GM18868 (cell line): ENCODE measurements at regions not wholly inside any gene's neighbourhood (a gene's known extent, or its start where the extent isn't known, plus 50 kb on each side); places are given as distances from the start of the nearest gene placed in this dataset.

Experiments
- ATAC-seq: cut with Tn5 transposase; IDR thresholded peaks from one replicate; pipeline ENCODE4 v1.9.1; 2021; ENCODE audit warnings: mild to moderate bottlenecking, moderate library complexity; ENCODE audit not compliant: unreplicated experiment

- no peak for ATAC-seq
These were observed 227.6 kb upstream of the PPP1R2C start for GRCh38 chrX:43005561-43005960.

DNA sequence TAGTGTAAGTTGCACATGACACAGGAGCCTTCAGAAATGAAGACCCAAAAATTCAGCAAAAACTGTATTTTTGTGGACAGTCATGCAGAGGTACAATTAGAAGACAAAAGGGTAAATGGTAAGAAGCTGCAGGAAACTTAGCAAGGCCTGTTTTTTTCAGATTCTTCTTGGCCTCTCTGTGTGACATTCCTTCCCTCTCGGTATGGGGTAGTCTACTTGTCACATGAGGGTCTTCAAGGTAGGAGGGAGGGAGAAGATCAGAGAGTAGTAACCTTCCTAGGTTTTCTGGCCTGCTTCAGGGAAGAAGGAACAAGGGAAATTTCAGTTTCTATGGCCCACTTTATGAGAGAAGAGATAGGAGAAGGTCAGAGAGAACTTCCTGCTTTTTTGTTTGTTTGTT lies 230.4 kb upstream of the PPP1R2C start:
- no peak for ATAC-seq

DNA sequence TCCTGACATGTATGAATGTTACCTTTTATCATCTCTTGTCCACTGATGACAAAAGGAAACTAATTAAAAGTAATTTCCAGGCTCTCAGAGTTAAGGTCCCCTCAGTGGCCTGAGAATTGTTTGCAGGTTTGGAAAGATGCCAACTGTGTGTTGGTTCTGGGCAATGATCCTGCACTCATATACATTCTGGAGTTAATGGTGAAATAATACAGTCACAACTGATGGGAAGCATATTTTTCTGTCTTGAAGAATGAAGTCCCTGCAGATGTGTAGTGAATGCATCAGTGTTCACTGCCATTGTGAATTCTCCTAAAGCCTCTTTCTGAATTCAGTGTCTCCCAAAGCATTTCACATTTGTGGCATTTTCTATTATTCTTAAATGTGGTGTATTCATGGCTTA lies 238.1 kb upstream of the PPP1R2C start:
- no peak for ATAC-seq

- no peak for ATAC-seq
These were observed 240.1 kb upstream of the PPP1R2C start for GRCh38 chrX:43018031-43018430.

DNA sequence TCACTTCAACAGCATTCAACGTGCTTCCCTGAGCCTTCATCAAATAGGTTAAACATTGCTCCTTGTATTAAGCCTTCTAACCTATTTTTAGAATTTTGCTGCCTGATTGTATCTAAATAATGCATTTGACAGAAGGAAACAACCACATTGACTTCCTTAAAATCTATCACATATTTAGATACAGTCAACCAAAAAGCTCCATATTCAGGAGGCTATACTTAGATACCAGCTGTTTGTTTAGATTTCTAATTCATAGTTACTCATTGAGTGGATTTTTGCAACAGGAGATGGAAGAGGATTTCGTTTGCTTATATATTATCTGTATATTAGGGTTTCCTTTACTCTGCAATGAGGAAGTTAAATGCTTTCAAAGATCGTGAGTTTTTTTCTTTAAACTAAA lies 241.1 kb upstream of the PPP1R2C start:
- no peak for ATAC-seq

GRCh38 chrX:43025806-43026315 lies 247.9 kb upstream of the PPP1R2C start:
- ATAC-seq: no peak

GRCh38 chrX:43064096-43064495 lies 286.1 kb upstream of the PPP1R2C start:
- ATAC-seq: no peak

- no peak for ATAC-seq
These were observed 288.0 kb upstream of the PPP1R2C start for GRCh38 chrX:43065978-43066377.

GRCh38 chrX:43068639-43069038 lies 290.7 kb upstream of the PPP1R2C start:
- ATAC-seq: no peak

GRCh38 chrX:43083016-43083415 lies 305.1 kb upstream of the PPP1R2C start:
- ATAC-seq: no peak

GRCh38 chrX:43087830-43088229 lies 309.9 kb upstream of the PPP1R2C start:
- no peak for ATAC-seq

DNA sequence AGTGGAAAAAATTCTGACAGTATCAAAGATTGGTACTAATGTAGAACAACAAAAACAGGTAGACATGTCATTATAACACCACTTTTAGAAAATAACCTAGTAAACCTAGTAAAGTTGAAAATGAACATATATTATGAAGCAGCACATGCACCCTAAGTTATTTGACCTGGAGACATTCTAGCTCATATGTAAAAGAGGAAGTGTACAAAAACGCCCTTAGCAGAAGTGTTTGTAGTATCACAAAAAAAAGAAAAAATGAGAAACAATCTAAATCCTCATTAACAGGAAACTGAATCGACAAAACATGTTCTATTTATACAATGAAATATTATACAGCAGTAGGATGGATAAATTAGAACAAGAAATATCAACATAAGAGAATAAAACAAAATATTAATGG lies 318.9 kb upstream of the PPP1R2C start:
- ATAC-seq: no peak

- no peak for ATAC-seq
These were observed 328.0 kb upstream of the PPP1R2C start for GRCh38 chrX:43106009-43106408.

DNA sequence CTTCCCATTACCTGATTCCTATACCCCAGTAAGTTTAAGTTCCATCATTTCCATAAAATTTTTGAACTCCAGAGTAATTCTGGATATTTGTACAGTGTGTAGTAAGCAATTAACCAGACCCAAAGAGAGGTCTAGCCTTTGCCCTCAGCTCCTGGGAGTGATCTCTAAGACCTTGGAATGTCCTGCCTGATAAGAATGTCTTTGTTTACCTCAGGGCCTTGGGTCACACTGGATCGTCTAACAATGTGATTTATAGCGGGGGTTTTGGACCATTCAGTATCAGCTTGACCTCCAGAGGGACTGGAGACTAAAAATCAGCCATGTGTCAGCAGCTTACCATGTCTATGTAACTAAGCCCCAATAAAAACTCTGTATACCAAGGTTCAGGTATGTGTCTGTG lies 330.9 kb upstream of the PPP1R2C start:
- no peak for ATAC-seq

- ATAC-seq: no peak
These were observed 343.7 kb upstream of the PPP1R2C start for GRCh38 chrX:43121637-43122036.

DNA sequence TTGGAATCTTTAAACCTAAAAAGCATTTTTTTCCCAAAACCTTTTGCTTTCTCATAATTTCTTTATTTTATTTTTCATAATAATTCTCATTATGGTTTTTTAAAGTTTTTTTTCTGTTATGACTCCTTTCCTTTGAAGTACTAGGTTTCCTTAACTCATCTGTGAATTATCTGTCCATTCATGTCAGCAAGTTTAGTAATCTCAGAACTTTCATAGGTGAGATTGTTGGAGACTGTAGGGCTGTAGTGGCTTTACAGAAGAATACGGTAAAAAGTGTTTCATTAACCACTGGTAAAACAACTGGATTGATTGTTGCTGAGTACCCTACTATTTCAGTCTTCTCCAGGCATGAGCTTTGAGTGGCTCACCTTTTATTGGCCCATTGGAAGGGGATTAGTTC lies 361.7 kb upstream of the PPP1R2C start:
- no peak for ATAC-seq

GRCh38 chrX:43140582-43140981 lies 362.6 kb upstream of the PPP1R2C start:
- ATAC-seq: no peak

- ATAC-seq: no peak
These were observed 363.9 kb upstream of the PPP1R2C start for GRCh38 chrX:43141885-43142284.

DNA sequence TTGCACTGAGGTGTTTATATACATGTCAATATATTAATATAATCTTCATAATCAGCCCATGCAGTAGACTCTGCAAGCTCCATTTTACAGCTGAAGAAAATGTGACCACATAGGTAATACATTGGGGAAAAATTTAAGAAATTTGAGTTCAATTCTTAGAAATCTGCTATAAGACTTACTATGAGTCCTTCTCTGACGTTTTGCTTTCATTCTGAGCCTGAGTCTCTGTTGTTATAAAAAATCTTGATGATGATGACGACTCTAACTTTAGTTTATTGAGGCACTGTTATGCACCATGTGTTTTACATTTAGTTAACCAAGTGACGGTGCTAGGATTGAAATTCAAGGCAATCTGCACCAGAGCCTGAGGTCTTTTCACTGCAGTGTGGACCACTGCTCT lies 370.3 kb upstream of the PPP1R2C start:
- ATAC-seq: no peak

DNA sequence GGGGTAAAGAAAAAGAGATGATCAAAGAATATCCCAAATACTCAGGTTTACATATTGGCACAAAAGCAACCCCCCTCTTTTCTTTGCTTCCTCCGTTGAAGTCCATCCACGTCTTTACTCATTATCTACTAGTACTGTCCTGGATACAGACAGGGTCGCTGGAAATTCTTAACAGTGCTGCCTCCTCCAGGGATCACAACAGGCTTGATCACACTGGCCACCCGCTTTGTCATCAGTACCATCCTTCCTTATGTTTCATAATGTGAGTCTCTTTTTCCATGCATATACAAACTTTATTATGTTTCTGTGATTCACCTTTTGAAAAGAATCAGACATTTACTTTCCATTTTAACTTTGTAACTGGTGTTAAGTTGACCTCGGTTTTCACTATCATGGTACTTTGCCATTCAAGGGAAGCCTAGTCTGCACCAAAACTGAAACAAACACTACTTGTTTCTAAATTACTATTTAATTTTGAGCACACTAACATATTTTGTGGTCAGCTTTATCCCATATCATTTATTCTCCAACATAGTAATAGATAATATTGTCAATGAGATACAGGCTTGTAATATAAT lies 387.5 kb upstream of the PPP1R2C start:
- no peak for ATAC-seq

DNA sequence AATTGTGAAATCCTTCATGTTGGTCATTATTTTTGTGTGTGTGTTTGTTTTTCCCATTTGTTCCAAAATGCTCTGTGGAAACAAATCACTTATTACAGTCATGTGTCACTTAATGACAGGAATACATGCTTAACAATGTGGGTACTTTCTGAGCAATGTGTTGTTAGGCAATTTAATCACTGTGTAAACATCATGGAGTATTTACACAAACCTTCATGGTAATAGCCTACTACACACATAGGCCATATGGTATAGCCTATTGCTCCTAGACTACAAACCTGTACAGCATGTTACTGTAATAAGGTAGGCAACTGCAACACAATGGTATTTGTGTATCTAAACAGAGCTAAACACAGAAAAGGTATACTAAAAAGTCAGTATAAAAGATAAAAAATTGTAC lies 388.9 kb upstream of the PPP1R2C start:
- ATAC-seq: no peak

GRCh38 chrX:43175434-43175833 lies 397.5 kb upstream of the PPP1R2C start:
- no peak for ATAC-seq

DNA sequence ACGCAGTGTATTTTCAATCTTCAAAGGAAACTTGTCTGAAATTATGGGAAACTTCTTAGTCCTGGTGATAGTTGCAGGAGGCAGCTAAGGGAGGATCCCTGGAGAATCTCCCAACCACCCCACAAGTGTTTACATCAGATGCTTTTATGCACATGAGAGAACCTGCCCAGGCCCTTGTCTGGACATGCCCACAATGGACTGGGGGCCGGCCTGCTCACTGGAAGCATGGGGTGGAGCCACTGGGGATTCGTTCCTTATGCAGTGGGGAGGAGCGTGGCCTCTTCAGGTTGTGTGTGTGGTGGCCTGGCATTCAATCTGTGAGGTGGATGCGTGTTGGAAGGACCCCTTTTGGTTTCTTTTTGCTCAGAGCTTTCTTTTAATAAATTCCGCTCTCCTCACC lies 398.7 kb upstream of the PPP1R2C start:
- no peak for ATAC-seq
